ENCODE measurements at regions not wholly inside any gene's neighbourhood (a gene's known extent, or its start where the extent isn't known, plus 50 kb on each side); places are given as distances from the start of the nearest gene placed in this dataset.

GRCh38 chr14:79986251-79986650 lies 225.1 kb downstream of the DIO2 start:
- TF ChIP-seq CTCF (IDR thresholded peaks at IDR 0.05), result no peak

DNA sequence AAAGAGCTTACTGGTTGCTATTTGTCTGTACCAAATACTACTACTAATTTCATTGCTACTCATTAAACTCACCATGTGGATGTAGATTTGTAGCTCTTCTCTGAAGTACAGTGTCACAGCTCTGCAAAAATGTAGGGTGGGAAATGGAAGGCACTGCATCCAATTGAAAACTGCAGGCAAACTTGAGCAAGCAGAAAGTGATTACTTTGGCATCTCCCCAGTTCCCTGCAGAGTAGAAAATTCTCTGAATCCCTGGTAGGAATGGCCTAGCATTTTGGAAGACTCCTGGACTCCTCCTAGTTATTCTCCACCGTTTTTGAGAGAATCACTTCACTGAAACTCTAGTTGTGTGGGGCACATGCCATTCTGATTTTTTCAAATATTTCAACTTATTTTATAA lies 239.1 kb downstream of the DIO2 start:
- TF ChIP-seq CTCF (IDR thresholded peaks at IDR 0.05), result no peak

DNA sequence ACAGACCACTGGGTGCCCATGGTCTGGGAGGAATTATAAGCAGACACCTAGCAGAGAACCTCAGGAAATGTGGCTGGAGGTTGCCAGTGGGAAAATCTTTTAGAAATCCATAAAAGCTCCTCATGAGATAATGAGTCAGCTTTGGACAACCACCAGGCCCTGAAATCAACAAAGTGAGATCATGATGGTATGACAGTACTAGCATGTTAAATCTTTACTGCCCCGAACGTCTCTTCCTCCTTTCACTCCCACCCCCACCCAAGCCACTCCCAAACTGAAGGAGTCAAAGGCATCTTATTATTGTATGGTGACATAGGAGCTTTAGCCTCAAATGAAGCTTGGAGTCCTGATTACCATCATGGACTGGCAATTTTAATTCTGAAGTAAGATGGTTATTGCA lies 240.0 kb downstream of the DIO2 start:
- TF ChIP-seq CTCF (IDR thresholded peaks at IDR 0.05), result no peak

DNA sequence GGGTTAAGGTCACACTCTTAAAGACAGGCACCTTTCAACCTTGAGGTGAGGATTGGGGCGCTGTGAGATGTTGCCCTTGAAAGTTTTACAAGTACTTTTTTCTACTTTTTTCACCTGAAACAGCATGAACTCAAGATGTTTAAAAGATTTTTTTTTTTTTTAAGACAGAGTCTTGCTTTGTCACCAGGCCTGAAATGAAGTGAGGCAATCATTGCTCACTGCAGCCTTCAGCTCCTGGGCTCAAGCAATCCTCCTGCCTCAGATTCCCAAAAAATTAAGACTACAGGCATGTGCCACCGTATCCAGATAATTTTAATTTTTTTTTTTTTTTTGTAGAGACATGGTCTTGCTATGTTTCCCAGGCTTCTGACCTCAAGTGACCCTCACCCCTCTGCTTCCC lies 243.9 kb downstream of the DIO2 start:
- no peak for TF ChIP-seq CTCF (IDR thresholded peaks at IDR 0.05)

DNA sequence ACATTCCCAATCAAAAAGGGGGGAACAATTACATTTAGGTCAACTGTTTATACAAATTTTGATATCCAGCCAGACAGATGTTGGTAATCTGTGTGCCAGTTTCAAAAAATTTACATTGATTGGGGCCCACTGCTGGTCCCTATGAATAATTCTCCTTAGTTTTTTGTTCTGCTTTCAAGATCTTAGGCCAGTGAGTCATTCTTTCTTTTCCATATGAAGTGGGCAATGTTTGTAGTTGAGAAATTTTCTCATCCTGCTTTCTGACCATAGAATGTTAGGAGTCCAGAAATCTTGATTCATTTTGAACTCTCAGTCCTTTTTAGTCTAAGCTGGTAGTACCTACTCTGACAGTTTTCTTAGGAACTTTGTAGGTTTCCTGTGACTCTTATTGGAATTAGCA lies 244.3 kb downstream of the DIO2 start:
- TF ChIP-seq CTCF (IDR thresholded peaks at IDR 0.05), result no peak

- TF ChIP-seq CTCF (IDR thresholded peaks at IDR 0.05), result no peak
Measured at GRCh38 chr14:79965896-79966295, 245.4 kb downstream of the DIO2 start.

- no peak for TF ChIP-seq CTCF (IDR thresholded peaks at IDR 0.05)
Measured at GRCh38 chr14:79961197-79961596, 250.1 kb downstream of the DIO2 start.

DNA sequence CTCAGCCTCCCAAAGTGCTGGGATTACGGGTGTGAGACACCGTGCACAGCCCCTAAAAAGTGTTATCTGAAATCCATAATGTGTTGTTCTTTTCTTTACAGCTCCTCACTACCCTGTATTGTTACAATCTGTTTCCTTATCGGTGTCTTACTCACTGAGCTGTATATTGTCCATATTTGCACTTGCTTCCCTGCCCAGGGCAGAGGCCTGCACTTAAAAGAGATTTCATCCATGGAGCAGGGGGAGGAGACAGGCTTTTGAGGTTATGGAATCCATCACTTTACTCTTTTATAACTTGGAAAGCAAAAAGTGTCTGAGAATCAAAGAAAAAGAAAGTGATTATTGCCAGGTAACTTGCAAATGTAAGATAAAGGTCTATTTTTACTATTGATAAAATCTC lies 251.0 kb downstream of the DIO2 start:
- TF ChIP-seq CTCF (IDR thresholded peaks at IDR 0.05), result no peak
